ENCODE measurements at regions not wholly inside any gene's neighbourhood (a gene's known extent, or its start where the extent isn't known, plus 50 kb on each side); places are given as distances from the start of the nearest gene placed in this dataset.

GRCh38 chr9:90459321-90459720 is 183.3 kb downstream of the DIRAS2 start:
- no peak for TF ChIP-seq CTCF (IDR thresholded peaks at IDR 0.05; ENCODE audit: partially characterized antibody, unreplicated experiment)
- peaks cover 2% of the 10 kb centered on the region for H3K9me3 Mint-ChIP-seq (ENCODE audit: unreplicated experiment)
- no peak overlapping the region for H3K4me3 Mint-ChIP-seq (ENCODE audit: unreplicated experiment)
- no peak overlapping the region for H3K27ac Mint-ChIP-seq (ENCODE audit: unreplicated experiment)
- peaks cover 4% of the 10 kb centered on the region for H3K36me3 Mint-ChIP-seq (ENCODE audit: unreplicated experiment)
- no peak for DNase-seq
- H3K27me3 Mint-ChIP-seq (ENCODE audit: unreplicated experiment): peaks cover 4% of the 10 kb centered on the region
- no peaks in the 10 kb centered on the region for H3K4me1 Mint-ChIP-seq (ENCODE audit: low read depth, unreplicated experiment)

- Mint-ChIP-seq H3K27me3 (ENCODE audit: unreplicated experiment) (peaks cover 3% of the 10 kb centered on the region), H3K36me3 (ENCODE audit: unreplicated experiment) (peaks cover 4% of the 10 kb centered on the region), H3K4me3 (ENCODE audit: unreplicated experiment) (no peak overlapping the region), H3K9me3 (ENCODE audit: unreplicated experiment) (peaks cover 2% of the 10 kb centered on the region), H3K4me1 (ENCODE audit: low read depth, unreplicated experiment) (no peaks in the 10 kb centered on the region), H3K27ac (ENCODE audit: unreplicated experiment) (no peak overlapping the region)
- TF ChIP-seq CTCF (IDR thresholded peaks at IDR 0.05; ENCODE audit: partially characterized antibody, unreplicated experiment): no peak
- no peak for DNase-seq
Measured at GRCh38 chr9:90460220-90460619, 182.4 kb downstream of the DIRAS2 start.

- no peak overlapping the region for H3K4me3 Mint-ChIP-seq (ENCODE audit: unreplicated experiment)
- H3K27ac Mint-ChIP-seq (ENCODE audit: unreplicated experiment): no peak overlapping the region
- no peak for TF ChIP-seq CTCF (IDR thresholded peaks at IDR 0.05; ENCODE audit: partially characterized antibody, unreplicated experiment)
- no peaks in the 10 kb centered on the region for H3K27me3 Mint-ChIP-seq (ENCODE audit: unreplicated experiment)
- DNase-seq: no peak
- H3K36me3 Mint-ChIP-seq (ENCODE audit: unreplicated experiment): no peaks in the 10 kb centered on the region
- H3K9me3 Mint-ChIP-seq (ENCODE audit: unreplicated experiment): peaks cover 1% of the 10 kb centered on the region
- peaks cover 7% of the 10 kb centered on the region for H3K4me1 Mint-ChIP-seq (ENCODE audit: low read depth, unreplicated experiment)
Measured at GRCh38 chr9:90464978-90465377, 177.6 kb downstream of the DIRAS2 start.

DNA sequence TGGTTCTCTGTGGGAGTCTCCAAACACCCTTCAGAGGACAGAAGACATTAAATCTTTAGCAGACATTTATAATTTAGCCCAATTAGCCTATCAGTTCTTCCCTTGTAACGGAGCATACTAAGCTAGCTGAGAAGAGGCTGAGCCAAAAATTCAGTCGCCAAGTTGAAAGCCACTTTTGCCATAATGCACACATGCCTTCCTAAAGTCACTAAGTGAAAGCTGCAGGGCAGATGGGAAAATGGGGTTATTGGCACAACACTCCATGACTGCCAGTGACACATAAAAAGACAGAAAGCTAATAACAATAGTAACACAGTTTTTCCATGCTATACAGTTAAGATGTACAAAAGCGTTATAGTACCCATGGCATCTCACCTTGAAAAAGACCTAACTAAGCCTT is 176.2 kb downstream of the DIRAS2 start:
- H3K4me1 Mint-ChIP-seq (ENCODE audit: low read depth, unreplicated experiment): peaks cover 8% of the 10 kb centered on the region
- H3K36me3 Mint-ChIP-seq (ENCODE audit: unreplicated experiment): no peaks in the 10 kb centered on the region
- no peak overlapping the region for H3K27ac Mint-ChIP-seq (ENCODE audit: unreplicated experiment)
- TF ChIP-seq CTCF (IDR thresholded peaks at IDR 0.05; ENCODE audit: partially characterized antibody, unreplicated experiment): no peak
- H3K4me3 Mint-ChIP-seq (ENCODE audit: unreplicated experiment): no peak overlapping the region
- H3K27me3 Mint-ChIP-seq (ENCODE audit: unreplicated experiment): no peaks in the 10 kb centered on the region
- no peak for DNase-seq
- H3K9me3 Mint-ChIP-seq (ENCODE audit: unreplicated experiment): peaks cover 1% of the 10 kb centered on the region

GRCh38 chr9:90469435-90469834 is 173.2 kb downstream of the DIRAS2 start:
- Mint-ChIP-seq H3K27me3 (ENCODE audit: unreplicated experiment) (peaks cover 2% of the 10 kb centered on the region), H3K9me3 (ENCODE audit: unreplicated experiment) (peaks cover 3% of the 10 kb centered on the region), H3K27ac (ENCODE audit: unreplicated experiment) (peak overlapping the region; percentile 43), H3K4me1 (ENCODE audit: low read depth, unreplicated experiment) (peaks cover 8% of the 10 kb centered on the region), H3K4me3 (ENCODE audit: unreplicated experiment) (no peak overlapping the region), H3K36me3 (ENCODE audit: unreplicated experiment) (no peaks in the 10 kb centered on the region)
- peak; percentile 59 for DNase-seq
- no peak for TF ChIP-seq CTCF (IDR thresholded peaks at IDR 0.05; ENCODE audit: partially characterized antibody, unreplicated experiment)

All from glutamatergic neuron (in vitro differentiated cells).